Common myeloid progenitor, CD34-positive (primary cell): ENCODE measurements at regions not wholly inside any gene's neighbourhood (a gene's known extent, or its start where the extent isn't known, plus 50 kb on each side); places are given as distances from the start of the nearest gene placed in this dataset.

Experiments
- CTCF ChIA-PET: fragments of 350-600 bp; sonication (Branson Sonifier 250); formaldehyde crosslinking; loops from one replicate; lab custom pipeline; 2021; ENCODE audit warnings: antibody characterized with exemption; lab: Charles Lee
- POLR2A ChIA-PET: fragments of 350-600 bp; sonication (Branson Sonifier 250); formaldehyde crosslinking; loops from one replicate; lab custom pipeline; 2021; ENCODE audit warnings: antibody characterized with exemption; lab: Charles Lee
- DNase-seq, 3 donors: peaks; one replicate each; pipeline versions ENCODE4 v3.0.0 to v3.0.0-alpha.2; 2013
- H3K27ac ChIP-seq, 2 experiments: 1 replicate in 1 of 2; 2 replicates in 1 of 2; pipeline ENCODE4 v1.7.0; 2013; ENCODE audit warnings: inconsistent platforms in 2 of 2, low read length in 2 of 2, mild to moderate bottlenecking in 2 of 2, low read depth in 1 of 2, moderate library complexity in 1 of 2; ENCODE audit not compliant: severe bottlenecking in 2 of 2, insufficient read depth in 1 of 2, poor library complexity in 1 of 2
- H3K27me3 ChIP-seq, 5 experiments: replicated peaks in 2 of 5; 1 replicate in 3 of 5; 2 replicates in 2 of 5; pipeline versions ENCODE4 v1.6.1 to v1.7.0; 2013; ENCODE audit warnings: low read length in 4 of 5, mild to moderate bottlenecking in 2 of 5, moderate library complexity in 2 of 5, inconsistent platforms in 1 of 5; ENCODE audit not compliant: insufficient read depth in 5 of 5, control insufficient read depth in 4 of 5
- H3K36me3 ChIP-seq, 4 experiments: 1 replicate in 2 of 4; 2 replicates in 2 of 4; pipeline versions ENCODE4 v1.6.1 to v1.7.0; 2013; ENCODE audit warnings: low read length in 3 of 4, control low read depth in 1 of 4, mild to moderate bottlenecking in 1 of 4; ENCODE audit not compliant: control insufficient read depth in 4 of 4, insufficient read depth in 4 of 4
- H3K4me1 ChIP-seq, 4 experiments: 1 replicate in 3 of 4; 2 replicates in 1 of 4; pipeline versions ENCODE4 v1.6.1 to v1.7.1; 2013; ENCODE audit warnings: low read length in 3 of 4, mild to moderate bottlenecking in 3 of 4, control low read depth in 1 of 4, inconsistent platforms in 1 of 4, moderate library complexity in 1 of 4; ENCODE audit not compliant: control insufficient read depth in 4 of 4, insufficient read depth in 4 of 4; ENCODE audit errors: control extremely low read depth in 1 of 4
- H3K4me3 ChIP-seq, 7 experiments: 1 replicate in 4 of 7; 2 replicates in 3 of 7; pipeline versions ENCODE4 v1.5.1 to v1.7.0; 2013; ENCODE audit warnings: mild to moderate bottlenecking in 7 of 7, low read length in 6 of 7, moderate library complexity in 6 of 7, inconsistent platforms in 2 of 7, low read depth in 2 of 7, control low read depth in 1 of 7; ENCODE audit not compliant: insufficient read depth in 4 of 7, control insufficient read depth in 1 of 7; ENCODE audit errors: extremely low read depth in 1 of 7
- H3K9me3 ChIP-seq, 5 experiments: 1 replicate in 4 of 5; 2 replicates in 1 of 5; pipeline versions ENCODE4 v1.6.1 to v1.7.1; 2013; ENCODE audit warnings: low read length in 4 of 5, mild to moderate bottlenecking in 2 of 5, inconsistent platforms in 1 of 5, low read depth in 1 of 5, moderate library complexity in 1 of 5; ENCODE audit not compliant: control insufficient read depth in 4 of 5, insufficient read depth in 2 of 5; ENCODE audit errors: control extremely low read depth in 1 of 5
- WGBS: methylation state at CpG from one replicate; pipeline ENCODE4 v1.1.5; 2013; ENCODE audit not compliant: insufficient coverage; 5-methylcytosine and 5-hydroxymethylcytosine counted together

GRCh38 chr2:56707218-56707617 lies 523.4 kb downstream of the CCDC85A start:
- Histone ChIP-seq H3K27ac (no peak overlapping the region), H3K9me3 (peaks cover 0 to 1% (median 0%) of the 10 kb centered on the region in 5 experiments), H3K4me3 (no peak overlapping the region), H3K36me3 (no peaks in the 10 kb centered on the region), H3K4me1 (no peaks in the 10 kb centered on the region), H3K27me3 (no peaks in the 10 kb centered on the region)
- CTCF ChIA-PET, result no interaction called here
- WGBS, result 100% methylated on average over 2 of the region's 3 CpGs
- DNase-seq, result no peak
- POLR2A ChIA-PET, result no interaction called here

DNA sequence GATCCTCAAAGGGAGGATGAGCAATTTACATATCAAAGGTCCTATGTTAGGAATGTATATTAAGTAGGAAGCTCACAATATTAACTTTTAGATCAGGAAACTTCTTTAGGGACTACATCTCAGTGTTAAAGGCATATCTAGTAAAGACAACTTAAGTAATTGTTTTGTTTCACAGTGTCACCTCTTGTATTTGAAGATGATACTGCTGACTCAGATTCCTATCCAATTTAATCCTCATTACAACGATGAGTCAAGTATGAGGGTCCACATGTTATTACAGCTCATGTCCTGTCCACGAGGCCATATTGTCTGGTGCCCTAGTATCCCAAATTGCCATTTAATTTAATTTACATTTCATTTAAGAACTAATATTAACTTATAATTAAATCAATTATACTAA lies 523.9 kb downstream of the CCDC85A start:
- no CpG with 5 or more reads among the region's 2 CpGs for WGBS
- Histone ChIP-seq H3K27me3 (no peaks in the 10 kb centered on the region), H3K36me3 (no peaks in the 10 kb centered on the region), H3K27ac (no peak overlapping the region), H3K4me1 (no peaks in the 10 kb centered on the region), H3K9me3 (peaks cover 0 to 1% (median 0%) of the 10 kb centered on the region in 5 experiments), H3K4me3 (no peak overlapping the region)
- ChIA-PET CTCF (no interaction called here), POLR2A (no interaction called here)
- DNase-seq, result no peak

DNA sequence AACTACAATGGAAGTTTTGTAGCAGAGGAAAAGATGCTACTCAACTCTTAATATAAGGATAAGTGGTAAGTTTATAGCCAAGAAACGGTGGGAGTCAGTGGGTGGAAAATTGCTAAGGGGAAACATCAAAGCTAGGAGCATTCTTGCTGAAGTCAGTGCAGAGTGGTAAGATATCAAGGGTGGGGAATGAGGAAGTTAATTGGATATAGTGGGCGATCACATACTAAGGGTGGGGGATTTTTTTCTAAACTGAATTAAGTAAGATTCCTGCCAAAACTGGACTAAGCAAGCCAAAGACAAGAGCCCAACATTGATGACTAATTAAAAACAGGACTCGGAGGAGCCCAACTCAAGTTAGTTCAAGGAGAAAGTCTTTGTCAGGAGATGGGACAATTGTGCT lies 525.4 kb downstream of the CCDC85A start:
- 90% methylated on average over 2 of the region's 3 CpGs for WGBS
- CTCF ChIA-PET, result no interaction called here
- no peak overlapping the region for H3K4me3 ChIP-seq

DNA sequence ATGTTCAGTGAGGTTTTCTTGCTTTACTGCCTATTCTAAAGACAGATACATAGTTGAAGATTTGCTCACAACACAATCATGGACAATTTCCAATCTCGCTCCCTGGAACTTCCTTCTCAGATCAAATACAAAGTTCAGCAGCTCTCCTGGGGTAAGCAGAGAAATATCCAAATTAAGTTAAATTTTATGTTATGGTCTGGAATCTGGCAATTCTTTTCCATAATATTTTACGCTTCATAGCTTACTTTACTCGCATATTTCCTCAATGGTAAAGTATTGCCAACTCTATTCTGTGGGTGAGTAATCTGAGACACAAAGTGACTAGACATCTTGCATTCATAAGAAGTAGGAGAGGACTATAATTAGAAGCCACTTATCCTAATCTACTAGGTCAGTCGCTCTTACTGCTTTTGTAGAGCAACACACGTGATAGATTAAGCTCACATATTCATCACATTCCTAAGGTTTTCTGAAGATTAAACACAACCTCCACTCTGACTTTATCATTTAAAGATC lies 529.4 kb downstream of the CCDC85A start:
- H3K36me3 ChIP-seq, result no peaks in the 10 kb centered on the region
- no peaks in the 10 kb centered on the region for H3K4me1 ChIP-seq
- H3K27ac ChIP-seq, result no peak overlapping the region
- no peaks in the 10 kb centered on the region for H3K27me3 ChIP-seq
- no peak overlapping the region for H3K4me3 ChIP-seq
- CTCF ChIA-PET, result no interaction called here
- no CpG with 5 or more reads among the region's 5 CpGs for WGBS
- no peak for DNase-seq
- H3K9me3 ChIP-seq, result no peaks in the 10 kb centered on the region
- POLR2A ChIA-PET, result interaction anchor here (0.6 kb wide), 1 partner anchor 98 kb away, joined by 5 read pairs; no protein-coding TSS in a partner anchor

More for the DNA sequence above, 525.4 kb downstream of the CCDC85A start:
- Histone ChIP-seq H3K27me3 (no peaks in the 10 kb centered on the region), H3K36me3 (no peaks in the 10 kb centered on the region), H3K27ac (no peak overlapping the region), H3K4me1 (no peaks in the 10 kb centered on the region), H3K9me3 (peaks cover 0 to 1% (median 0%) of the 10 kb centered on the region in 5 experiments)
- POLR2A ChIA-PET, result no interaction called here
- no peak for DNase-seq

GRCh38 chr2:56713978-56714377 lies 530.2 kb downstream of the CCDC85A start:
- Histone ChIP-seq H3K27ac (no peak overlapping the region), H3K4me1 (no peaks in the 10 kb centered on the region), H3K9me3 (no peaks in the 10 kb centered on the region), H3K27me3 (no peaks in the 10 kb centered on the region), H3K4me3 (no peak overlapping the region), H3K36me3 (no peaks in the 10 kb centered on the region)
- CTCF ChIA-PET, result no interaction called here
- POLR2A ChIA-PET, result interaction anchor here (0.6 kb wide), 1 partner anchor 99 kb away, joined by 5 read pairs; no protein-coding TSS in a partner anchor
- no peak for DNase-seq
- no CpG with 5 or more reads among the region's 1 CpG for WGBS

GRCh38 chr2:56714400-56714799 lies 530.6 kb downstream of the CCDC85A start:
- H3K36me3 ChIP-seq, result no peaks in the 10 kb centered on the region
- 90% methylated on average over 4 of the region's 7 CpGs for WGBS
- H3K4me1 ChIP-seq, result peaks cover 0 to under 1% (median under 1%) of the 10 kb centered on the region in 4 experiments
- H3K27ac ChIP-seq, result no peak overlapping the region
- H3K27me3 ChIP-seq, result no peaks in the 10 kb centered on the region
- no peak overlapping the region for H3K4me3 ChIP-seq
- H3K9me3 ChIP-seq, result no peaks in the 10 kb centered on the region
- POLR2A ChIA-PET, result no interaction called here
- CTCF ChIA-PET, result no interaction called here
- DNase-seq, result no peak

GRCh38 chr2:56715683-56716082 lies 531.9 kb downstream of the CCDC85A start:
- DNase-seq, result no peak
- 66% methylated on average over 2 of the region's 3 CpGs for WGBS
- H3K9me3 ChIP-seq, result no peaks in the 10 kb centered on the region
- H3K36me3 ChIP-seq, result no peaks in the 10 kb centered on the region
- no peak overlapping the region for H3K4me3 ChIP-seq
- ChIA-PET CTCF (interaction anchor here (0.6 kb wide), 1 partner anchor 491 kb away, joined by 3 read pairs; no protein-coding TSS in a partner anchor), POLR2A (no interaction called here)
- H3K27ac ChIP-seq, result no peak overlapping the region
- H3K4me1 ChIP-seq, result peaks cover 0 to 5% (median 1%) of the 10 kb centered on the region in 4 experiments
- no peaks in the 10 kb centered on the region for H3K27me3 ChIP-seq
